HG03045 (cell line): ENCODE measurements at regions not wholly inside any gene's neighbourhood (a gene's known extent, or its start where the extent isn't known, plus 50 kb on each side); places are given as distances from the start of the nearest gene placed in this dataset.
"Not testable (repeated sequence)": the region's sequence is repeated elsewhere in the genome, so short reads cannot be mapped to it uniquely, and the experiment has no call there.

Experiments
- ATAC-seq: cut with Tn5 transposase; IDR thresholded peaks from one replicate; pipeline ENCODE4 v1.9.1; 2021; ENCODE audit warnings: mild to moderate bottlenecking, moderate library complexity; ENCODE audit not compliant: unreplicated experiment

DNA sequence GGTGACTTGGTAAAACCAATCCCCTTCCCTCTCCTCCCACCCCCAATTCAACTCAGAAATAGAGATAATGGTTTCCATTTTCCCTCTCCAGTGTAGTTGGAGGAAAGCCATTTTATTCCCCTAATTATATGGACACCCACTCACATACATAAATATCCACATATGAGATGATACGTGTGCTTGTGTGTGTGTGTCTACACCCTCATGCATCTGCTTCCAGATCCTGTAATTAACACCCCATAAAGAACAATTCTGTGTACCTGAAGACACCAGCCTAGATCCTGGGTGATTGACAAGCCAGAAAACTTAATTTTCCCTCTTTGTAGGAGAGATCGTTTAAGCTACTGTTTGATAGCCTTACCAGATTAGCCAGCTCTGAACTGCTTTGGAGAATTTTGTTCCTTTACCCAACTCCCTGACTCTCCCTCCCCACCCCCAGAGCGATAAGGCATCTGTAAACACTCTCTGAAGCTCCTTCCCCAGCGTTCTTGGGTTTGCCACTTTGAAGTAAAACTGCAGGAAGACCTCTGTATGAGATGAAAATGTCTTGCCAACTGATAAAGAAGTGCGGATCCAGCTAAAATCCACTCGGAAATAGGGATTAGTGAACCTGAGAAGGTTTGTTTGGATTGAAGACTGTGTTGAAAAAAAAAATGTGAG lies 175.7 kb downstream of the RGS9 start:
- ATAC-seq = no peak

- no peak for ATAC-seq
Measured at GRCh38 chr17:65311261-65311660, 174.1 kb downstream of the RGS9 start.

DNA sequence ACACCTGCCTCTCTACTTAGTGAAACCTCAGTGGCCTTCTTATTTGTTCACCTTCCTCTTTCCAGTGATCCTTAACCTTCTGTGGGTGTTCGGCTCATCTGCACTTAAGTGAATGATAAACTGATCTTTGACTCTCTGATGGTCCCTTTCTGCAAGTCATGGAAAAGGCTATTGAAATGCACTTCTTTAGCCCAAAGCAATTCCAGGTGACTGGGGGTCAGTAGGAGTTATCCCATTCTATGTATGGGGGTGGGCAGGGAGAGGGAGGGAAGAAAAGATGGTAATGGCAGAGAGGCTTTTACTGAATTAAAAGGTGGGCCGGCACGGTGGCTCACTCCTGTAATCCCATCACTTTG lies 170.8 kb downstream of the RGS9 start:
- ATAC-seq = no peak

GRCh38 chr17:65307081-65307960 lies 170.2 kb downstream of the RGS9 start:
- ATAC-seq = no peak

DNA sequence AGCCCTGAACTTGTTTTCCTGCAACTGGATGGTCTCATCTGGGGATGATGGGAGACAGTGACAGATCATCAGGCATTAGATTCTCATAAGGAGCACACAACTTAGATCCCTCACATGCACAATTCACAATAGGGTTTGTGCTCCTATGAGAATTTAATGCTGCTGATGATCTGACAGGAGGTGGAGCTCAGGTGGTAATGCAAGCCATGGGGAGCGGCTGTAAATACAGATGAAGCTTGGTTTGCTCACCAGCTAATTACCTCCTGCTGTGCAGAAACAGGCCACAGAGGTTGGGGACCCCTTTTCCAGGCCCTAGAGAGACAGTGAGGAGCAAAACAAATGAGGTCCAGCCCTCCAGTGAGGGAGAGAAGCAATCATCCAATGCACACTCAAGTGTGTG lies 168.6 kb downstream of the RGS9 start:
- ATAC-seq = no peak

GRCh38 chr17:65305116-65305515 lies 167.9 kb downstream of the RGS9 start:
- ATAC-seq = no peak

GRCh38 chr17:65301882-65302281 lies 164.7 kb downstream of the RGS9 start:
- not testable (repeated sequence) for ATAC-seq

GRCh38 chr17:65301184-65301583 lies 164.0 kb downstream of the RGS9 start:
- no peak for ATAC-seq

GRCh38 chr17:65297916-65298315 lies 160.7 kb downstream of the RGS9 start:
- no peak for ATAC-seq

GRCh38 chr17:65297384-65297783 lies 160.2 kb downstream of the RGS9 start:
- no peak for ATAC-seq

GRCh38 chr17:65294181-65294719 lies 157.1 kb downstream of the RGS9 start:
- peak; percentile 61 for ATAC-seq

GRCh38 chr17:65293584-65294180 lies 156.5 kb downstream of the RGS9 start:
- ATAC-seq = no peak

- ATAC-seq = no peak
Measured at GRCh38 chr17:65292430-65292829, 155.3 kb downstream of the RGS9 start.

DNA sequence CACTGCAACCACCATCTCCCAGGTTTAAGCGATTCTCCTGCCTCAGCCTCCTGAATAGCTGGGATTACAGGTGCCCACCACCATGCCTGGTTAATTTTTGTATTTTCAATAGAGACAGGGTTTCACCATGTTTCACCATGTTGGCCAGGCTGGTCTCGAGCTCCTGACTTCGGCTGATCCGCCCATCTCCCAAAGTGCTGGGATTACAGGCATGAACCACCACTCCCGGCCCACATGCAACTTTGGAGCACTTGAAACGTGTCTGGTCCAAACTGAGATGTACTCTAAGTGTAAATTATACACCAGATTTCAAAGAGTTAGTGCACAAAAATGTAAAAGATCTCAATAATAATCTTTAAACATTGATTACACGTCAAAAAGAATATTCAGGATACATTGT lies 154.1 kb downstream of the RGS9 start:
- ATAC-seq = not testable (repeated sequence)

- no peak for ATAC-seq
Measured at GRCh38 chr17:65290616-65291015, 153.4 kb downstream of the RGS9 start.

DNA sequence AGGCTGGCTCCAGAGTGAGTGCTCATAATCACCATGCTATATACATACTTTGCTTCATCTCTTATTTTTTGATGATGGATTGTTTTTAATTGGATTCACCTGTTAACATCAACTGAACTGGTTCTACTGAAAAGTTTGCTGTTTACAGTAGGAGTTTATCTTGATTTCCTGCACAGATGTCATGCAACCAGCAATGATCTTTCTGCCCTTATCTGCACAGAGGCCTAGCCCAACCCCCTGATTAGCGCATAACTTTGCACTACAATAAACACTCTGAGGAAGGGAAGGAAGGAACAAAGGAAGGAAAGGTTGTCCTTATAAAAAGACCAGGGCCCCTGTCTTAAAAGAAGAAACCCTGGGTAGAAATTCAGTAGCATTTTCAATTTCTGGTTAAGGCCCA lies 152.9 kb downstream of the RGS9 start:
- ATAC-seq = no peak

- ATAC-seq = no peak
Measured at GRCh38 chr17:65287040-65287439, 149.9 kb downstream of the RGS9 start.

DNA sequence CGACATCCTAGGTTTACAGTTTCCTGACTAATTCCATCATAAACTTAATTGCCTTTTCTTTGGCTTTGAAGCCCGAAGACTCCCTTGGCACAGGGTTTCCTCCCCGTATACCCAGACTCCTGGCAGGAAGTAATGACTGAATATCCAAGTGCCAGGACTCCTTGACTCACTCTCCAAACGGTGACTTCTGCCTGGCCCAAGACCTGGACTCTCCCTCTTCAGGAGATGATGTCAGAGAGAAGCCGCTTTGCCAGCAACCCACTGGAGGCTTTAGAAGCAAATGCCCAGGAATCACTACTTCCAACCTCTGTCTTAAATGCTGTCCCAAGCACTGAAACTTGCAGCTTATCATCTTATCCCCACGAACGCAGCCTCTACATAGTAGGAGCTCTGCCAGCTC lies 146.5 kb downstream of the RGS9 start:
- no peak for ATAC-seq

GRCh38 chr17:65279456-65279855 lies 142.3 kb downstream of the RGS9 start:
- ATAC-seq = no peak

- ATAC-seq = no peak
Measured at GRCh38 chr17:65278820-65279184, 141.6 kb downstream of the RGS9 start.

- no peak for ATAC-seq
Measured at GRCh38 chr17:65278050-65278819, 141.1 kb downstream of the RGS9 start.
